Activated CD4-positive, CD25-positive, alpha-beta regulatory T cell treated with anti-CD3 and anti-CD28 coated beads, Interleukin-2, amount 50 U/mL, for 24 hours (primary cell): ENCODE measurements at regions not wholly inside any gene's neighbourhood (a gene's known extent, or its start where the extent isn't known, plus 50 kb on each side); places are given as distances from the start of the nearest gene placed in this dataset.

ENCODE experiments used
- ATAC-seq, 2 donors: fragments of 150-1000 bp; cut with Tn5 transposase; one replicate each; pipeline ENCODE4 v1.10.0; 2021; ENCODE audit warnings: mild to moderate bottlenecking in 1 of 2, moderate library complexity in 1 of 2

- no peak for ATAC-seq
Measured at GRCh38 chr5:2196989-2197619, 314.4 kb upstream of the IRX4 start.

- ATAC-seq: no peak
Measured at GRCh38 chr5:2196416-2196815, 313.7 kb upstream of the IRX4 start.

GRCh38 chr5:2194949-2195348 is 312.2 kb upstream of the IRX4 start:
- ATAC-seq: no peak

- no peak for ATAC-seq
Measured at GRCh38 chr5:2194236-2194555, 311.5 kb upstream of the IRX4 start.

DNA sequence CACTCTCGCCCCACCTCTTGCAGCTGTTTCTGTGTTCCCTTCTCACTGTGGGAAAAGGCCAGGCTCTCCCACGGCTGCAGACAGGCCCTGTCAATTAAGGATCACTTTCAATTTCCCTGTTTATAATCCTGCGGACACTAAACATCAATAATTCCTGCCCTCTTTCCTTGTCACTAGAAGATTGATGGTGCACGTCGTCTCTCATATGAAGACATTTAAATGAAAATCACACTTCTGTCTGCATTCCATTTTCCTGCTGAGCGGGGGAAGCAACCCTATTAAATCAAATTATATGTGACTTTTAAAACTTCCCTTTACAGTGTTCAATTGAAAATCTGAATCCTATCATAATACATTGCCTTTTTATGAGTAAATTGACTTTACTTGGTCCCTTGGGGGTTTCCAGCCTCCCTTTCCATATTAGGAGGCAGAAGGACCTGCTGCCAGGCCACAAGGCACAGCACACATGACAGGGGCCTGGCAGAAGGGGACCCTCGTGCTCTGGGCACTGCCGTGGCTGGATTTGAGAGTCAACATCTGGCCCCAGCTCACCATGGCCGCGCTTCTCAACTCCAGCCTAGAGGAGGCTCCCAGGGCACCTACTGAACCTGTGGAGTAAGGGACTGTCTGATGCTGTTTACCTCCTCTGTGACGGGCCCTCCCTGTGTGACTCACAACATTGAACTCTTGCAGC is 311.0 kb upstream of the IRX4 start:
- no peak for ATAC-seq

DNA sequence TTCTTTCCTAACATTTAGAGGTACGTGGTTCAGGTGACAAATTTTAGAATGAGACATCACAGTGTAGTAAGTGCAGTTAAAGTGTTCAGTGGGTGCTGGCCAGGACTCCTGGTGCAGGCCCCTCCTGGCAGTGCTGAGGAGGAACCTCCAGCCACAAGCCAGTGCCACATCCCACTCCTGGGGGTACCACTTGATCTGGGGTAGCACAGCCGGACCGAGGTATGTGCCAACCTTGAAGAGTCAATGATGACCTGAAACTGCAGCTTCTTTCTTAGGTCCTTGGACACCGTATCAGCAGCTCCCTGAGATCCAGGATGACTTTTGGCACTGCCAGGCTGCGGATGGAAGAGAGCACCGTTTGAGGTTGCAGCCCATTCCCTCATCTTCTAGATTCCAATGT is 310.4 kb upstream of the IRX4 start:
- ATAC-seq: no peak

DNA sequence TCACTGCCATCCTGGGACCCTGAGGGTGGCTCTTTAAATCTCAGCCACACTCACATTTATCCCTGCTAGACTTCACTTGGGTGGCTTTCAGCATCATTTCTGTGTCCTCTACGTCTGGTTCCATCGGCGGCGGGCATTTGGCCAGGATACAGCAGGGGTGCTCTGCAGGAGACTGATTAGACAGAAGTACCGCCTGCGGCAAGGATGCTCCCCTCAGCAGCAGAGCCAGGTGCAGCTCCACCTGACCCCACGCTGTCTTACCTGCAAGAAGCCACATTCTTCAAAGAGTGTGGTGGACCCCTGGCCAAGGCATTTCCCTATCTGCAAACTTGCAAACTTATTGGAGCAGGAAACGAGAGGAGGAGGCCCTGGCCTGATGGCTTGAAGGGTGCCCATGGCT is 309.8 kb upstream of the IRX4 start:
- ATAC-seq: no peak

GRCh38 chr5:2191972-2192371 is 309.2 kb upstream of the IRX4 start:
- ATAC-seq: no peak

- ATAC-seq: no peak
Measured at GRCh38 chr5:2190549-2190948, 307.8 kb upstream of the IRX4 start.

DNA sequence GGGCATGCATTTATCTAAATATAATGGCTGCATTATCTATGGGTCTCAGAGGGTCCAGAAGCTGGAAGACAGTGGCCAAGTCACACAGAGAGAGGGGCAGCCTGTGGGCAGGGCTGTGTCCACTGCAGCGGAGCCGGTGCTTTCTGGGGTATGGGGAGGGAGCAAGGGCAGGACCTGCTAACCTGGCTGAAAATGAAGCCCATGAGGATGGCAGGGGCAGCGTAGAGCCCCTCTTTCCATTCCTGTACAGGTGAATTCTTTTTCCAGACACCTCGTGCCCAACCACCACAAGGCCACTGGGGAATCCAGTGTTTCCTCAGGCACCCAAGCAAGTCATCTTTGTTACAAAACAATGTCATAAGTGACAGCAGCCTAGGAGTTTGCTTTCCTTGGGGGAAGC is 305.9 kb upstream of the IRX4 start:
- ATAC-seq: no peak

DNA sequence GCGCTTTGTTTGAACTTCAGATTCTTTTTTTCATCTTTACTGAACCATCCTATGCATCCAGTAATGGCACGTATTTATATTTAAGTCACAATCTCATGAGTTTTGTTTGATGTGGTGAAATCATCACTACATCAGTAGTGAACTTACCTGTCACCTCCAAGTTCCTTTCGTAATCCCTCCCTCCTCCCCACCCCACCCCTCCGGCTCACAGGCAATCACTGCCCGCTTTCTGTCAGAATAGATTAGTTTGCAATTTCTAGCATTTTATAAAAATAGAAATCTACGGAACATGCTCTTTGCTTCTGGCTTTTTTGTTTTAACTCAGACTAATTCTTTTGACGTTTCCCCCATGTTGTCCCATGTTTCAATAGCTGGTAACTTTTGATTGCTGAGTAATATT is 305.4 kb upstream of the IRX4 start:
- ATAC-seq: no peak

- no peak for ATAC-seq
Measured at GRCh38 chr5:2187687-2188086, 305.0 kb upstream of the IRX4 start.

DNA sequence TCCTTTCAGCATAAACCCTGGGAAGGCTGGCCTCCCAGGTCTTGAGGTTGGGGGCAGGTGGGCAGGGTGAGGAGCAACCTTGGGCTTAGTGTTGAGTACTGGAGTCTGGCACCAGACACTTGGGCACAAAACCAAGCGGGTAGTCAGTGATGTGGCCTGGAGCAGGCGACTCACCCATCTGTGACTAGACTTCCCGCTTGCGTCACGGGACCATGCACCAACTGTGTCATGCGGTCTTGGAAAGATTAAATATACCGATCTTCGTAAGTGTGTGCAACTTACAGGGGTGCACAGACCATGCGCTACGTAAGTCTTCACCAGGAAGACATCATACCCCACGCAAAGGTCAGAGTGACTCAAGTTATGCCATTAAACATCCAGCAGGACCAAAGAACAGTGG is 304.4 kb upstream of the IRX4 start:
- no peak for ATAC-seq

GRCh38 chr5:2186472-2187015 is 303.8 kb upstream of the IRX4 start:
- ATAC-seq: no peak

DNA sequence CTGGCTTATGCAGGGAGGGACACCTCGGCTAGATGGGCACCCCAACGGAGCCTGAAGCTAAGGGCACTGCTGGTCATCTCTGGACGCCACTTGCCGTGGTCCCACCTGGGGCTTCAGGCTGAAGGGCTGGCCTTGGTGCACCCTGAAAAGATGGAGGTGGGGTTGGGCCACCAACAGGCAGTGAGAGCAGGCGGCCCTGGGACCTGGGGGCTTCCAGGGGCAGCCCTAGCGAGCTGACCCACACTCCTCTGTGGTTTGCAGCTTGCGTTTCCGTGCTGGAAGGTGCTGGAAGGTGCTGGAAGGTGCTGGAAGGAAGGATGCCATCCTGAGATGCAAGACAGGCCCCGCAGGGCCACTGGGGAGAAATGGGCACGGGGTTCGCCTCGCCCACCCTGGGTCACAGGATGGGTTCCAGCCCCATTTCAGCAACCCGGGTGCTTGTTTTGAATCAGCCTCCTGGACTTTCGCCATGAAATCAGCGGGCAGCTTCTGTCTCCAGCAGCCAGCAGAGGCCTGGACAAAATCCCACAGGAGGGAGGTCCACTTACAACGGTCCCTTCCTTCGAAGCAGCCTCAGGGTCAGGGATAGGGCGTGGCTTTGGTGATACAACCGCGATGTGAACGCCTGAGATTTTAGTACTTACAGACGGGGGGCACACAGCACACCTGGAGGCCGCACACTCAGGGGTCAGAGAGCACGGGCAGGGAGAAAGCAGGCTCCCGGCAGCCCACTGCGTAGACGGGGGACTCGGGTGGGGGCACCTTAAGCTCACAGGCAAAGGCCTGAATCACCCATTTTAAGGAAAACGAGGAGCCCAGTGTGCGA is 303.1 kb upstream of the IRX4 start:
- ATAC-seq: no peak

DNA sequence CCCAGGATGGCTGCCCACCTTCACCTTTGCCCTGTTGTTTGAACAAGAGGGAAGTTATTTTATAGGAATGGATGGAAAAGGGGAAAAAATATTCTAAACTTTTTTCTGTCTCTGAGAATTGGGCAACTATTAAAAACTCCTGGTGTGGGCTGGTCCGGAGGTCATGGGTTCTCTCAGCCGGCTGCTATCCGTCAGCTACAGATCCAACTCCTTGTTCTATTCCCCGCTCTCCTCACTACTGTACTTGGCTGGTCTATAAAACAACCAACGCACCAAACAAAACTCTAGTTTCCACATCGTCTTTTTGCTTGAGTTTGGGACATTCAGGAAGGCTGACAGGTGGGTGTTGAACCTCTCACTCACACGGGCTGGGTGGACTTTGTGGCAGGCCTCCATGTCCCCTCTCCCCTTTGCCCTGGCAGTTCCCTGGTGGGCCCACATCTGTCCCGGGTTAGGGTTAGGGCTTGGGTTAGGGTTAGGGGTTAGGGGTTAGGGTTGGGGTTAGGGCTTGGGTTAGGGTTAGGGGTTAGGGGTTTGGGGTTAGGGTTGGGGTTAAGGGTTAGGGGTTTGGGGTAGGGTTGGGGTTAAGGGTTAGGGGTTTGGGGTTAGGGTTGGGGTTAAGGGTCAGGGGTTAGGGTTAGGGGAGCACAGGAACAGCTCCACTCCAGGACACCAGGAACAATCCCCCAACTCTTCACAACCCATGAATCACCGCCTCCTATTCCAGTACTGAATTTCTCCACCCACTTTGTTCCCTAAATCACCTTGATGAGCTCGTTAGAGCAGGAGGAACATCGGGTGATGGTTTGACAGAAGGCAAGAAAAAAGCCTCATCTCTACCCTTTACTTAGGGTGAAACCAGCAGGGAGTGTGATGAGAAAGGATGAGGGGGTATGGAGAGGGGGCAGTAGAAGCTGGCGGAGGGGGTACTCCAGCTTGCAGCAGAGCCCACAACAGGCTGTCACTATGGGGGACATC is 302.1 kb upstream of the IRX4 start:
- ATAC-seq: no peak

DNA sequence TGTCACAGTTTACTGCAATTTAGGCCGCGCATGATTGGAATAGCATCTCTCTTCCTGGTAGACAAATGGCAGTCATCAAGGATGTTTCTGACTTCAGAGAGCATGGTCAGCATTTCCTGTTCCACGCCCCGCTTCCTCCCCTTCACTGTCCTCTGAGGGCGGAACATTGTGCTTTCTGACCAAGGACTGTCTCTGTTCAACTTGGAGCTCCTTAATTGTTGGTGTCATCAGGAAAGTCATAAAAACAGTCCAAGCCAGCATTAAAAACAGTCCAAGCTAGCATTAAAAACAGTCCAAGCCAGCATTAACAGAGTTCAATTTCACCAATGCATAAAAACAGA is 301.3 kb upstream of the IRX4 start:
- ATAC-seq: no peak

DNA sequence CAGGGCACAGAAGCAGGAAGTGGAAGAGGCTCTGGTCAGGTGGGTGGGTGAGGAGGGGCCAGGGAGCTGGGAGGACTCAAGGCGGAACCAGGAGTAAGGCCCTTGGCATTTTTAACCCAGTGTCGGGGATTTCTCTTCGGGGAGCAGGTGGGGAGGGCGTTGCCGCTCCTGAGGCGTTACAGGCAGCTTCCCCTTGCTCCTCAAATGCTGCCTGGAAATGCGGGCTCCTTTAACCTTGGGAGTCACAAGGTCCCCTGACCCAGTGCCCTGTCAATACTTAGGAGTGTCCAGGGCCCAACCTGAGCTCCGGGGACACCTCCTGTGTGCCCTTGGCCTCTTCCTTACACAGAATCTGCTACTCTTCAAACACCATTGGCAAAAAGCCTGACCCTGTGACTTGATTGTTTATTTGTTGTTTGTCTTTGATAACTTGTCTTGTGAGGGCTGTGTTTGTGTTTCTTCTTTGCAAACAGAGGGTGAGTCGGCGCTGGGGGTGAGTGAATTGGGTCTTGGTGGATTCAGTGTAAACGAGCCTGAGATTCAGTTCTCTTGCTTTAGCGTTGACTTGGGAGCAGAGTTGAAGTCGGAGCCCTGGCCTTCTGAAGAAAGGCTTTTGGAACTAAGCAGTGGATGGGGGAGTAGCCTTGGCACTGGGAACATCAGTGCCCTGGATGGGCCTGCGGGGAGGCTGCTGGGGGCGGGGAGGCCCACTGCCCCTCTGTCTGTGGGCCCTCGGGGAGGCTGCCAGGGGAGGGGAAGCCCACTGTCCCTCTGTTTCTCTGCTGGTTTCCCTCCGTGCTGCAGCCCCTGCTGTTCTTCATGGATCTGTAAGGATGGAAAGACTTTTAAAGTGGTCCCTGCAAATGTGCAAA is 300.7 kb upstream of the IRX4 start:
- no peak for ATAC-seq

- no peak for ATAC-seq
Measured at GRCh38 chr5:2182020-2182419, 299.3 kb upstream of the IRX4 start.

DNA sequence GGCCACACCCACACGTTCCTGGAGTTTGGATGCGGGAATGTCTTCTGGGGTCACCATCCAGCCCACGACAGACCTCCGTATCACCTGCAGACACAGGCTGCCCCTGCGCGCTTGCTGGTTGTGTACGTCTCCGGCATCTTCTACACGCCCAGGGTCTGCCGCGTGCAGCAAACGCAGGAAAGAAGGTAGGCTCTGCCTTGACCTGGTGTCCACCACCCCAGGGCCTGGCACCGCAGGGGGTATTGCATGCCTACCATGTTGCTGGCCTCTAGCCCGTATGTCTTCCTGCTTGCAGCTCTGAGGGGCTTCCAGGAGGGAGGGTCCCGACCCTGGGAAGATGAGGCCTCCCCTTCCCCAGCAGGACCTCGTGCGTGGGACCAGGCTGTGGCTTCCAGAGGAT is 298.8 kb upstream of the IRX4 start:
- no peak for ATAC-seq

- no peak for ATAC-seq
Measured at GRCh38 chr5:2181149-2181548, 298.4 kb upstream of the IRX4 start.

GRCh38 chr5:2180456-2180855 is 297.7 kb upstream of the IRX4 start:
- no peak for ATAC-seq
